Transverse colon (tissue), 3 donors: ENCODE measurements at regions not wholly inside any gene's neighbourhood (a gene's known extent, or its start where the extent isn't known, plus 50 kb on each side); places are given as distances from the start of the nearest gene placed in this dataset.

Experiments
- EP300 ChIP-seq: sonication (generic); formaldehyde crosslinking; IDR thresholded peaks from one replicate; pipeline ENCODE4 v1.6.1; 2017; ENCODE audit warnings: antibody characterized with exemption, low read depth
- POLR2A ChIP-seq: fragments of 450-650 bp; IDR thresholded peaks from one replicate; pipeline ENCODE4 v1.6.1; 2016; ENCODE audit warnings: antibody characterized with exemption, mild to moderate bottlenecking, moderate library complexity
- TF ChIP-seq, protein P1 (sequence below), 5 experiments: fragments of 200-600 bp in 3 of 5; fragments of 450-650 bp in 2 of 5; sonication (generic) in 3 of 5; IDR thresholded peaks; 1 replicate in 2 of 5; 2 replicates in 3 of 5; pipeline ENCODE4 v1.5.1; 2016 to 2017; ENCODE audit warnings: antibody characterized with exemption in 5 of 5, inconsistent platforms in 3 of 5, mild to moderate bottlenecking in 2 of 5, moderate library complexity in 1 of 5

DNA sequence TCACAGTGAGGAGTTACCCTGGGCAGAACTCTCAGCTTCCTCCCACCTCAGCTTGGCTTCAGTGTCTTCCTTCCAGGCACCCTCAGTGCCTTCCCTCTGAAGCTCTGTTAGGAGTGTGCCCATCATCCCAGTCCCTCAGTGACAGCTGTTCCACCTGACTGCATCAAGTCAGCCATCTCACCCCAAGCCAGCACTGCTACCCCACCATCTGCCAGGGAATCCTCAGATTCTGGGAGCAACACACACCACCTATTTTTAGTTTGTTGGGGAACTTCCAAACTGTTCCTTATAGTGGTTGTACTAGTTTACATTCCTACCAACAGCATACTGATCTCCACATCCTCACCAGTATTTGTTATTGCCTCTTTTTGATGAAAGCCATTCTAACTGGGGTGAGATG, 182.9 kb downstream of the RELL1 start:
- TF ChIP-seq EP300 (no peak), POLR2A (no peak)
- TF ChIP-seq, protein P1, sequence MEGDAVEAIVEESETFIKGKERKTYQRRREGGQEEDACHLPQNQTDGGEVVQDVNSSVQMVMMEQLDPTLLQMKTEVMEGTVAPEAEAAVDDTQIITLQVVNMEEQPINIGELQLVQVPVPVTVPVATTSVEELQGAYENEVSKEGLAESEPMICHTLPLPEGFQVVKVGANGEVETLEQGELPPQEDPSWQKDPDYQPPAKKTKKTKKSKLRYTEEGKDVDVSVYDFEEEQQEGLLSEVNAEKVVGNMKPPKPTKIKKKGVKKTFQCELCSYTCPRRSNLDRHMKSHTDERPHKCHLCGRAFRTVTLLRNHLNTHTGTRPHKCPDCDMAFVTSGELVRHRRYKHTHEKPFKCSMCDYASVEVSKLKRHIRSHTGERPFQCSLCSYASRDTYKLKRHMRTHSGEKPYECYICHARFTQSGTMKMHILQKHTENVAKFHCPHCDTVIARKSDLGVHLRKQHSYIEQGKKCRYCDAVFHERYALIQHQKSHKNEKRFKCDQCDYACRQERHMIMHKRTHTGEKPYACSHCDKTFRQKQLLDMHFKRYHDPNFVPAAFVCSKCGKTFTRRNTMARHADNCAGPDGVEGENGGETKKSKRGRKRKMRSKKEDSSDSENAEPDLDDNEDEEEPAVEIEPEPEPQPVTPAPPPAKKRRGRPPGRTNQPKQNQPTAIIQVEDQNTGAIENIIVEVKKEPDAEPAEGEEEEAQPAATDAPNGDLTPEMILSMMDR (IDR thresholded peaks at IDR 0.05), result no peak
